OCI-LY7 (cell line): ENCODE measurements at regions not wholly inside any gene's neighbourhood (a gene's known extent, or its start where the extent isn't known, plus 50 kb on each side); places are given as distances from the start of the nearest gene placed in this dataset.

Experiments used
- BruUV-seq: library from RNA; stranded (reverse); fragments of 400-500 nt; replicated peaks from 2 replicates; lab custom pipeline; 2021; lab: Mats Ljungman, UMichigan
- CTCF ChIA-PET: fragments of 300-600 bp; sonication (Branson Sonifier 250); formaldehyde crosslinking; loops from one replicate; lab custom pipeline; 2022; ENCODE audit warnings: antibody characterized with exemption; ENCODE audit not compliant: unreplicated experiment; lab: Charles Lee
- POLR2A ChIA-PET: fragments of 300-600 bp; sonication (Branson Sonifier 250); formaldehyde crosslinking; loops from one replicate; lab custom pipeline; 2022; ENCODE audit warnings: antibody characterized with exemption; lab: Charles Lee
- DNase-seq: peaks from one replicate; pipeline ENCODE4 v3.0.0-alpha.2; 2015; ENCODE audit warnings: low spot score
- H2AFZ ChIP-seq: fragments of 200-600 bp; sonication (generic), shearing (Covaris generic); 2 replicates; pipeline ENCODE4 v1.6.1; 2014; ENCODE audit warnings: mild to moderate bottlenecking, antibody characterized with exemption, low read length, moderate library complexity
- H3K27ac ChIP-seq: fragments of 200-600 bp; sonication (generic); 2 replicates; pipeline ENCODE4 v1.5.1; 2014; ENCODE audit warnings: mixed run types, low read depth, mild to moderate bottlenecking, moderate library complexity, low read length, inconsistent platforms; ENCODE audit not compliant: poor library complexity, severe bottlenecking
- H3K36me3 ChIP-seq: fragments of 200-600 bp; sonication (generic); 2 replicates; pipeline ENCODE4 v1.6.1; 2014; ENCODE audit warnings: mild to moderate bottlenecking, antibody characterized with exemption, low read length, moderate library complexity, mixed read lengths; ENCODE audit not compliant: insufficient read depth
- H3K4me1 ChIP-seq: fragments of 200-600 bp; sonication (generic); 2 replicates; pipeline ENCODE4 v1.5.1; 2014; ENCODE audit warnings: mild to moderate bottlenecking, low read length; ENCODE audit not compliant: insufficient read depth, poor library complexity, severe bottlenecking
- H3K4me2 ChIP-seq: fragments of 200-600 bp; sonication (generic); 2 replicates; pipeline ENCODE4 v1.6.1; 2014; ENCODE audit warnings: mild to moderate bottlenecking, low read length
- H3K4me3 ChIP-seq: fragments of 200-600 bp; sonication (generic); 2 replicates; pipeline ENCODE4 v1.5.1; 2014; ENCODE audit warnings: mild to moderate bottlenecking, low read depth, low read length; ENCODE audit not compliant: poor library complexity, severe bottlenecking
- H3K79me2 ChIP-seq: fragments of 200-600 bp; sonication (generic); 2 replicates; pipeline ENCODE4 v1.6.1; 2016; ENCODE audit warnings: low read depth, mild to moderate bottlenecking, low read length, moderate library complexity, mixed read lengths; ENCODE audit not compliant: insufficient read depth
- H3K9me2 ChIP-seq: fragments of 200-600 bp; sonication (generic); 2 replicates; pipeline ENCODE4 v1.6.1; 2016; ENCODE audit warnings: mild to moderate bottlenecking, low read length, mixed read lengths; ENCODE audit not compliant: insufficient read depth
- H3K9me3 ChIP-seq: fragments of 200-600 bp; sonication (generic); 2 replicates; pipeline ENCODE4 v1.6.1; 2014; ENCODE audit warnings: mild to moderate bottlenecking, mixed run types, low read length, mixed read lengths
- H4K20me1 ChIP-seq: fragments of 200-600 bp; sonication (generic); 2 replicates; pipeline ENCODE4 v1.6.1; 2014; ENCODE audit warnings: mild to moderate bottlenecking, antibody characterized with exemption, low read length, moderate library complexity, mixed read lengths; ENCODE audit not compliant: insufficient read depth
- EZH2phosphoT487 ChIP-seq: fragments of 200-600 bp; sonication (generic); IDR thresholded peaks from 2 replicates; pipeline ENCODE4 v1.6.1; 2018; ENCODE audit warnings: low read depth, borderline replicate concordance, mild to moderate bottlenecking, mixed run types, antibody characterized with exemption, low read length, moderate library complexity, mixed read lengths
- intact Hi-C: fragments of 100-400 bp; cut with micrococcal nuclease; formaldehyde crosslinking; loops from one replicate; pipeline ENCODE4 v1.10.0; 2022; ENCODE audit not compliant: unreplicated experiment
- TF ChIP-seq, protein P1 (sequence below): fragments of 200-600 bp; sonication (generic); conservative IDR thresholded peaks from 2 replicates; pipeline ENCODE4 v1.5.1; 2014; ENCODE audit warnings: mild to moderate bottlenecking, antibody characterized with exemption, low read length, moderate library complexity, mixed read lengths

DNA sequence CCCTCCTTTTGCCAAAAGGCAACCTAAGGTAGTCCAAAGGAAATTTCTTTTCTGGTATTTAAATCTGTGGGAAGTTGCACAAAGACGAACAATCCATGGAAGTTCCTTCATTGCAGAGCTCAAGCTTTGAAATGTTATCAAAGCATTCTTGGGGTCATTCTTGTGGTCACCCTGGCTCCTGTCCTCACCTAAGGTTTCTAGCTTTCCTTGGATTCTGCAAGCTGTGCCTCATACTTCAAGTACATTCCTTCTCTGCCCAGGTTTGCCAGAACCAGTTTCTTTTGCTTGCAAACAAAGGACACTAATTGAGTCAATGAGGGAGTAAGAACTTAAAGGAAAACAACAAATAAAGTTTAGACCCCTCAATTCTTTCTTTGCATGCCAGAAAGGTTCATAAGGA, 329.8 kb upstream of the PDZRN3 start:
- intact Hi-C loops = no loop called here
- Histone ChIP-seq H4K20me1 (no peaks in the 10 kb centered on the region), H3K4me3 (no peak overlapping the region), H3K4me1 (no peaks in the 10 kb centered on the region), H3K4me2 (no peak overlapping the region), H3K36me3 (no peaks in the 10 kb centered on the region), H3K9me2 (no peaks in the 10 kb centered on the region), H3K79me2 (no peaks in the 10 kb centered on the region), H3K27ac (no peak overlapping the region), H3K9me3 (no peaks in the 10 kb centered on the region), H2AFZ (no peak overlapping the region)
- no TSS peak for BruUV-seq
- TF ChIP-seq, protein P1, sequence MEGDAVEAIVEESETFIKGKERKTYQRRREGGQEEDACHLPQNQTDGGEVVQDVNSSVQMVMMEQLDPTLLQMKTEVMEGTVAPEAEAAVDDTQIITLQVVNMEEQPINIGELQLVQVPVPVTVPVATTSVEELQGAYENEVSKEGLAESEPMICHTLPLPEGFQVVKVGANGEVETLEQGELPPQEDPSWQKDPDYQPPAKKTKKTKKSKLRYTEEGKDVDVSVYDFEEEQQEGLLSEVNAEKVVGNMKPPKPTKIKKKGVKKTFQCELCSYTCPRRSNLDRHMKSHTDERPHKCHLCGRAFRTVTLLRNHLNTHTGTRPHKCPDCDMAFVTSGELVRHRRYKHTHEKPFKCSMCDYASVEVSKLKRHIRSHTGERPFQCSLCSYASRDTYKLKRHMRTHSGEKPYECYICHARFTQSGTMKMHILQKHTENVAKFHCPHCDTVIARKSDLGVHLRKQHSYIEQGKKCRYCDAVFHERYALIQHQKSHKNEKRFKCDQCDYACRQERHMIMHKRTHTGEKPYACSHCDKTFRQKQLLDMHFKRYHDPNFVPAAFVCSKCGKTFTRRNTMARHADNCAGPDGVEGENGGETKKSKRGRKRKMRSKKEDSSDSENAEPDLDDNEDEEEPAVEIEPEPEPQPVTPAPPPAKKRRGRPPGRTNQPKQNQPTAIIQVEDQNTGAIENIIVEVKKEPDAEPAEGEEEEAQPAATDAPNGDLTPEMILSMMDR = no peak
- no peak for TF ChIP-seq EZH2phosphoT487
- CTCF ChIA-PET = no interaction called here
- POLR2A ChIA-PET = no interaction called here
- no peak for DNase-seq

DNA sequence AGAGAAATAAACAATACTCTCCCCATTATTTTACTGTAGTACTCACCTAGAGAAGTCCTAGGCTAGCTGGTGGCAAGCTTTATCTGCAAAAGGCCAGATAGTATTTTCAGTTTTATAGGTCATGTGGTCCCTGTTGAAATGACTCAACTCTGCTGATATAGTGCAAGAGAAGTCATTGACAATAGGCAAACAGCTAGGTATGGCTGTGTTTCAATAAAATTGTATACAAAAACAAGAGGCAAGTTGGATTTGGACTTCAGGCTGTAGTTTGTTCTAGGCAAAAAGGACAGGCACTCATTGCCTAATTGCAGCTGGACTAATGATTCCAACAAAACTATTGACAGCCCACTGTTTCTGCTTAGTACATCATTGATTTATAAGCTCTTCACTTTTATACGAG, 328.0 kb upstream of the PDZRN3 start:
- no peak for TF ChIP-seq EZH2phosphoT487
- TF ChIP-seq, protein P1 = no peak
- ChIA-PET POLR2A (no interaction called here), CTCF (no interaction called here)
- Histone ChIP-seq H3K79me2 (no peaks in the 10 kb centered on the region), H3K9me3 (no peaks in the 10 kb centered on the region), H3K27ac (no peak overlapping the region), H3K9me2 (no peaks in the 10 kb centered on the region), H3K36me3 (no peaks in the 10 kb centered on the region), H3K4me3 (no peak overlapping the region), H3K4me1 (no peaks in the 10 kb centered on the region), H4K20me1 (no peaks in the 10 kb centered on the region), H2AFZ (no peak overlapping the region), H3K4me2 (no peak overlapping the region)
- no TSS peak for BruUV-seq
- DNase-seq = no peak
- intact Hi-C loops = no loop called here

DNA sequence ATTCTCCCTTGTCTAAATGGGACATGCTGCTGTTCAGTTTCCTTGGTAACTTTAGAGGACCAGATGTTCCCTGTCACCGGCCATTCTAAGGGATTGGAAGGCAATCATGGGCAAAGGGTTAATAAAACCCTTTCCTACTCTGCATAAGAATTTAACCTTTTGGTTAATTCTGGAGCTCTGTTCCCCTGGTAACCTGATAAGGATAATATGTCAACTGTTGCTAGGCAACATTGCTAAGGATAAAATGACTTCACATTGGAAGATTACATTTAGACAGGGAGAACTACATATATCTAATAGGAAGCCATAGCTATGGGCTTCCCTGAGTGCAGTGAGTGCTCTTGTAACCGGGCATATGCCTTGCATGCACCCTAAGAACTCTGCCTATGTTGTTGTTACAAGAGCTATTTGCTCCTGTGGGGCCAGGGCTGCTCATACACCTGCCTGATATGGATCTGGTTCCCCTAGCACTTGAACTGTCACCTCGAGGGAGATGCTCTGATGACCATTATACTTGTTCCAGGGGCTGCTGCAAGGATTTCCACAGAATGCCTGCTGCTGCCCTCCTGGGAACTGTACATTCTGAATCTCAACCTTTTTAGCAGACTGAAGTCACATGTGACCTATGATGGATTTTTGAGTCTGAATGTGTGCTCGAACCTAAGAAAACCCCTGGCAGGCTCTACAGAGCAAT, 326.3 kb upstream of the PDZRN3 start:
- Histone ChIP-seq H3K4me2 (no peak overlapping the region), H3K9me2 (no peaks in the 10 kb centered on the region), H3K4me1 (no peaks in the 10 kb centered on the region), H2AFZ (no peak overlapping the region), H3K9me3 (no peaks in the 10 kb centered on the region), H3K4me3 (no peak overlapping the region), H4K20me1 (no peaks in the 10 kb centered on the region), H3K36me3 (no peaks in the 10 kb centered on the region), H3K79me2 (no peaks in the 10 kb centered on the region), H3K27ac (no peak overlapping the region)
- intact Hi-C loops = no loop called here
- no peak for DNase-seq
- no peak for TF ChIP-seq EZH2phosphoT487
- TF ChIP-seq, protein P1 = no peak
- no TSS peak for BruUV-seq
- POLR2A ChIA-PET = no interaction called here
- CTCF ChIA-PET = no interaction called here
